ENCODE measurements at regions not wholly inside any gene's neighbourhood (a gene's known extent, or its start where the extent isn't known, plus 50 kb on each side); places are given as distances from the start of the nearest gene placed in this dataset.

- Histone ChIP-seq H3K4me1 (no peaks in the 10 kb centered on the region), H3K36me3 (no peaks in the 10 kb centered on the region), H3K9me3 (no peaks in the 10 kb centered on the region), H3K4me3 (no peak overlapping the region), H3K27me3 (no peaks in the 10 kb centered on the region), H3K27ac (no peak overlapping the region)
- DNase-seq = no peak
- TF ChIP-seq POLR2A (IDR thresholded peaks at IDR 0.05) = no peak
- no peak for TF ChIP-seq CTCF (IDR thresholded peaks at IDR 0.05)
Observed at GRCh38 chr13:59587030-59587429, 576.7 kb downstream of the DIAPH3 start.

- Histone ChIP-seq H3K9me3 (no peaks in the 10 kb centered on the region), H3K4me3 (no peak overlapping the region), H3K27me3 (no peaks in the 10 kb centered on the region), H3K36me3 (no peaks in the 10 kb centered on the region), H3K4me1 (no peaks in the 10 kb centered on the region), H3K27ac (no peak overlapping the region)
- TF ChIP-seq CTCF (IDR thresholded peaks at IDR 0.05) (no peak), POLR2A (IDR thresholded peaks at IDR 0.05) (no peak)
- no peak for DNase-seq
Observed at GRCh38 chr13:59587971-59588716, 575.6 kb downstream of the DIAPH3 start.

- Histone ChIP-seq H3K27ac (no peak overlapping the region), H3K9me3 (no peaks in the 10 kb centered on the region), H3K4me1 (no peaks in the 10 kb centered on the region), H3K4me3 (no peak overlapping the region), H3K36me3 (no peaks in the 10 kb centered on the region), H3K27me3 (no peaks in the 10 kb centered on the region)
- no peak for DNase-seq
- TF ChIP-seq POLR2A (IDR thresholded peaks at IDR 0.05) (no peak), CTCF (IDR thresholded peaks at IDR 0.05) (no peak)
Observed at GRCh38 chr13:59588717-59589067, 575.0 kb downstream of the DIAPH3 start.

GRCh38 chr13:59601993-59602392 is 561.7 kb downstream of the DIAPH3 start:
- no peak for TF ChIP-seq CTCF (IDR thresholded peaks at IDR 0.05)
- no peak for TF ChIP-seq POLR2A (IDR thresholded peaks at IDR 0.05)

GRCh38 chr13:59603646-59604045 is 560.1 kb downstream of the DIAPH3 start:
- TF ChIP-seq CTCF (IDR thresholded peaks at IDR 0.05) (no peak), POLR2A (IDR thresholded peaks at IDR 0.05) (no peak)
- Histone ChIP-seq H3K4me3 (no peak overlapping the region), H3K27ac (no peak overlapping the region), H3K4me1 (no peaks in the 10 kb centered on the region), H3K27me3 (no peaks in the 10 kb centered on the region), H3K36me3 (no peaks in the 10 kb centered on the region), H3K9me3 (no peaks in the 10 kb centered on the region)
- no peak for DNase-seq

More at GRCh38 chr13:59601993-59602392, 561.7 kb downstream of the DIAPH3 start:
- Histone ChIP-seq H3K36me3 (no peaks in the 10 kb centered on the region), H3K9me3 (no peaks in the 10 kb centered on the region), H3K27ac (no peak overlapping the region), H3K27me3 (no peaks in the 10 kb centered on the region), H3K4me3 (no peak overlapping the region), H3K4me1 (no peaks in the 10 kb centered on the region)
- no peak for DNase-seq

- no peak for DNase-seq
- no peaks in the 10 kb centered on the region for H3K27me3 ChIP-seq
- H3K4me1 ChIP-seq = no peaks in the 10 kb centered on the region
- TF ChIP-seq POLR2A (IDR thresholded peaks at IDR 0.05) (no peak), CTCF (IDR thresholded peaks at IDR 0.05) (no peak)
- no peak overlapping the region for H3K27ac ChIP-seq
- no peaks in the 10 kb centered on the region for H3K9me3 ChIP-seq
- H3K36me3 ChIP-seq = no peaks in the 10 kb centered on the region
- H3K4me3 ChIP-seq = no peak overlapping the region
Observed at GRCh38 chr13:59607172-59607571, 556.6 kb downstream of the DIAPH3 start.

Data from Peyer's patch (tissue), 4 donors.